GM18909 (cell line): ENCODE measurements at regions not wholly inside any gene's neighbourhood (a gene's known extent, or its start where the extent isn't known, plus 50 kb on each side); places are given as distances from the start of the nearest gene placed in this dataset.

ENCODE experiments used
- ATAC-seq: cut with Tn5 transposase; IDR thresholded peaks from one replicate; pipeline ENCODE4 v1.9.1; 2021; ENCODE audit warnings: mild to moderate bottlenecking; ENCODE audit not compliant: unreplicated experiment, poor library complexity

GRCh38 chr20:57892471-57892870, 182.7 kb upstream of the PMEPA1 start:
- no peak for ATAC-seq

DNA sequence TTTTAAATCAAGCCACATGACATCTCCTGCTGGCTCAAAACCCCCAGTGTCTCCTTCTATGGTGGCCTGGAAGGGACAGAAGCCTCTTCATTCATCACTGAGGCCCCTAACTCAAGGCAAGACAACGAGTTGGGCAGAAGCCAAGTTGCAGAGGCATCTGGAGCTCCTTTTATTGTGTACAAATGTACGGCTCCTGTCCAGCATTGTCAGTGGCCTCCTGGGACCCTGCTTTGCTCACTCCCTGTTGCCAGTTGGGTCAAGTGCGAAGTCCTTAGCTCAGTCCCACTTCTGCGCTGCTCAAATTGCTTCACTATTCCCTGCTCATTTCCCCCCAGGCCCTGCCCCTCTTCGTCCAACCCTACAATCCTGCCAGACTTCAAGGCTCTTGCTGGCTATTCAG, 181.2 kb upstream of the PMEPA1 start:
- ATAC-seq, result no peak

GRCh38 chr20:57890202-57890800, 180.5 kb upstream of the PMEPA1 start:
- no peak for ATAC-seq

- no peak for ATAC-seq
These were observed 178.8 kb upstream of the PMEPA1 start for GRCh38 chr20:57888591-57888990.

- ATAC-seq, result no peak
These were observed 175.1 kb upstream of the PMEPA1 start for GRCh38 chr20:57884956-57885355.

GRCh38 chr20:57883761-57884160, 173.9 kb upstream of the PMEPA1 start:
- ATAC-seq, result no peak

DNA sequence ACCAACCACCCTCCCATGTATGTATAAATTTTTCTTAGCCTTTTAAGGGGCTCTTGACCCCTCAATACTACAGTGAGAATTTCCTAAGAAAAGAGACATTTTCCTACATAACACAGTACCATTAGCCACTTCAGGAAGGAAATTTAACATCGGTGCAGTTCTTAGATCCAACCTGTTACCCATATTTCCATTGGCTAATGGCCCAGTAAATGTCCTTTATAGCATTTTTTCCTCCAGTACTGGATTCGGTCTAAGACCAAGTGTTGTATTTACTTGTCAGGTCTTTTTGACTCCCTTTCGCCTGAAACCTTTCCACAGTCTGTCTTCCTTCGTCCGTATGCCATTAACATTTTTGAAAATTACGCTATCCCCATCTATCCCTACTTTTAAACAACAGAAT, 173.4 kb upstream of the PMEPA1 start:
- ATAC-seq, result no peak

GRCh38 chr20:57882451-57883161, 172.8 kb upstream of the PMEPA1 start:
- ATAC-seq, result no peak

- no peak for ATAC-seq
These were observed 171.9 kb upstream of the PMEPA1 start for GRCh38 chr20:57881466-57882385.

- ATAC-seq, result no peak
These were observed 170.7 kb upstream of the PMEPA1 start for GRCh38 chr20:57880571-57880892.

GRCh38 chr20:57879779-57880570, 170.2 kb upstream of the PMEPA1 start:
- ATAC-seq, result no peak

DNA sequence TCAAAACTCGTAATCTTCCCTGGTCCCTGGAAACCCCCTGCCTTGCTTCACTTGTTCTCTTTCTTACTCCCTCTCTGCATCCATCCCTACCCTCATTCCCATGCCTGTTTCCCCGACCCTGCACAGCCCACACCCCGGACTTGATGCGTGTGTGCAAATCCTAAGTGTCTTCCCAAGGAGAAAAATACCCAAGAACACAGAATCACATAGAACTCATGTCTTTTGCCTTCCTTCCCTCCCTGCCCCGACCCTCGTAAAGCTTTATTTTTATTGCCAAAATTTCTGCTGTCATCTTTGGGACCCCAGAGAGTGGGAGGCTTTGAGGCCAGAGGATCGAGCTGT, 169.6 kb upstream of the PMEPA1 start:
- ATAC-seq, result no peak

DNA sequence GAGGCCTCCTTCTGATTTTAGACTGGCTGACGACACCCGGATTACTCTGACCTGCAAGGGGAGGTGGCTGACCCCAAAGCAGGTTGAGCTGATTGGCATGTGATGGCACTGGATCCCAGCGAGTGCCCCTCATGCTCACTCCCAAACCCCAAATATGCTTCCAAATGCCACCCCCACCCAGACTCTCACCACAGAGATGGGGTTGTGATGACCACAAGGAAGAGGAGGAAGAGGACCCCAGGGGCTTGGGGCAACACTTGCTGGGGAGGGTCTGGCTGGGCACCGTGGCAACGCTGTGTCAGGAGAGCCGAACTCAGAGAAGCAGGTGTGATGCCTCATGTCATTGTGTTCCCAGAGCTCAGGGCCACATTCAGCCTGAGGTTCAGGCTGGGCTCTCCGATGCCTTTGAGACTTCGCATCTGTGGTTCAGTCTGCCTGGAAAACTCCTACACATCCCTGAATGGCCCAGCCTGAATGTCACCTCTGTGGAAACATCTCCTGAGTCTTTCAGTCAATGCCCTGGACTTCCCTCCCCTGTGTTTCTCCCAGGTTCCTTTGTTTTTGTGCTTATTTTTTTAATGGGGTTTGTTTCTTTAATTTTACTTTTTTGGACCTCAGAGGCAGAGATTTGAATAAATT, 169.1 kb upstream of the PMEPA1 start:
- ATAC-seq, result no peak

DNA sequence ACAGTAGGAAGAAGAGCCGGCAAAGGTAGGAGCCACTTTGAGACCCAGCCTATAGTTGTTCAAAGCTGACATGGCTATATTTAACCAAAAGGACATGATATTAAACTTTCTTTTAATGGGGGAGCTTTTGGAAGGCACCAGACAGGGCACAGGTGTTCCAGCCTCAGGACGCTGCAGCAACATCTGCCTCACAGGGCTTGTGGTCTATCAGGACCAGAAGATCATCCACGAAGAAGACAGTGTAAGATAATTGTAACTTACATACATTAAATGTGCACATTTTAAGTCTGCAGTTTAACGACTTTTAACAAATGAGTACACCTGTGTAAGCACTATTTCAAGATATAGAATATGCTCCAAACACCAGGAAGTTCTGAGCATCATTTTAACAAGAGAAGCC, 168.2 kb upstream of the PMEPA1 start:
- ATAC-seq, result no peak

- ATAC-seq, result no peak
These were observed 167.5 kb upstream of the PMEPA1 start for GRCh38 chr20:57877131-57877824.

- ATAC-seq, result no peak
These were observed 166.3 kb upstream of the PMEPA1 start for GRCh38 chr20:57876163-57876562.

DNA sequence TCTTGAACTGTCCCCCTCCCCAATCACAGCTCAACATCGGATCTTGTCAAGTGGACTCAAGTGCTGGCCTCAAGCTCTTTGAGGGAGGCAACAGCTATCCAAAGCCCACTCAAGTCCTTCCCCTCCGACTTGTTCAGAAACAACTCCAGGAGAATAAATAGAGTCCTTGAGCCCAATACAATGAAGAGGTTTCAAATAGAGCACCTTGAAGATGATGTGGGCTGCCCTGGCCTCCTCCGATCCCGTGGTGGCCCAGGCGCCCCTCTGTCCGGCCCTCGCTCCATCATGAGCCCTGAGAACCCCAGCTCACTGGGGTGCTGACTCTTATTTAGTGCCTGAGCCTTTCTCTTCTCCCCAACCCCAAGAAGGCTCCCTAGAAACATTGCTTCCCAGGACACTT, 164.3 kb upstream of the PMEPA1 start:
- ATAC-seq, result no peak

DNA sequence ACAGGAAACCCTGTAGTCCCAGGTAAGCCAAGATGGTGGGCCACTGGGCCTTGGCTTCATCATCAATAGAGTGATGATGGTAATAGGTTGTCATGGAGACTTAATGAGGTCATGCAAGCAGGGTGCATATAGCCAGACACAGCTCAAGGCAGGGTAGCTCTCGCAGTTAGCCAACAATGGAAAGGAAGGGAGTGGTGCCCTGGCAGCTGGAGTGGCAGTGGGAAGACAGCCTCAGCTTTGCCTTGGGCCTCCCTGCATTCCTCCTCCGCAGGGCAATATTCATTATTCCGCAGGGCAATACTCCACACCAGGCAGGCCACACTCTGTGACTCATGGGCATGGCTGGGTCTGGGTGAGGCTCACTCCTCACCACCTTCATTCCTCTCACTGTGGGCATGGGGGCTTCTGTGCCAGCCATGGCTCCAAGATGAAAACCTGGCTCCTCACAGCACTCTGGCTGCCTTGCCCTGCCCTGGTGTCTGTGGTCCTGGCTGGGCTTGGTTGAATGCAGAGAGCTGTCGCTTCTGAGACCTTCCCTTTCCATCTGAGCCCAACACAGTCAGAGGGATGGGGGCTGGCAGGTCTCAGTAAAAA, 163.1 kb upstream of the PMEPA1 start:
- ATAC-seq, result no peak

DNA sequence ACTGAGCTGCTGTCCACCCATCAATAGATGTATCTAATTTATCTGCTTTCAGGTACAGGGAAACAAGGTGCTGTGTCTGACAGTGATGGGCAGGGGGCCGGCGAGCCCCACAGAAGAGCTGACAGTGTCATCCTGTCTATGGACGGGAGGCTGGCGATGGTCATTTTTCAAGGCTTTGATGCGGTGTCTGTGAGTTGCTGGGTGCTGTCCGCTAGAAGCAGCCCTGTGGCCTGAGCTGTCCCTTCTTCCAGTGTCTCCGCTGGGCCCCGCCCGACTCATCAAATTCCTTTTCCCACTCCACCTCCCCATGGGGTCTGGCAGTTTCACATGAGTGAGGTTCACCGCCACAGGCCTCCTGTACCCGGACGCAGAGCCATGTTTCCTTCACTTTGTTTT, 161.4 kb upstream of the PMEPA1 start:
- ATAC-seq, result no peak
